ENCODE measurements at regions not wholly inside any gene's neighbourhood (a gene's known extent, or its start where the extent isn't known, plus 50 kb on each side); places are given as distances from the start of the nearest gene placed in this dataset.
"Not testable (repeated sequence)": the region's sequence is repeated elsewhere in the genome, so short reads cannot be mapped to it uniquely, and the experiment has no call there.

- no peak for DNase-seq (ENCODE audit: low read depth in 4 of 4, low spot score in 2 of 4)
These were observed 246.9 kb upstream of the TMEM132C start for GRCh38 chr12:128019996-128020544.

DNA sequence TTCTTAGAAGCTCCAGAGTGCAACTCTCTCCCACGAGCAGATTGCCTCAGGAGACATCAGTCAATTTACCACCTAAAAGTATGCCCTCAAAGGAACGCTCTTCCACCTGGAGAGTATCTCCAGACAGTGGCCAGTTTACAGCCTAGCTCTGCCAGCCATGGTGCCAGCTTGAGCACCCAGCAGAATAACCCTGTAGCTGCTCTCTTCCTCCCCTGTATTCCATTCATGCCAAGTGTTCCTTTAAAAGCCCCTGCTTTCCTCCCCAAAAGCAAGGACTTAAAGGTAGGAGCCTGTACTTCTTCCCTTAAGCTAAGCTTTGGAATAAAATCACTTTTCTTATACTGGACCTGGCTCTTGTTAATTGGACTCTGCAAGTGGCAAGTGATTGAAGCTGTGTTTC lies 245.4 kb upstream of the TMEM132C start:
- no peak for DNase-seq (ENCODE audit: low read depth in 4 of 4, low spot score in 2 of 4)

- DNase-seq (ENCODE audit: low read depth in 4 of 4, low spot score in 2 of 4): no peak
These were observed 241.3 kb upstream of the TMEM132C start for GRCh38 chr12:128025589-128026245.

GRCh38 chr12:128026696-128027574 lies 240.0 kb upstream of the TMEM132C start:
- DNase-seq (ENCODE audit: low read depth in 4 of 4, low spot score in 2 of 4): no peak

DNA sequence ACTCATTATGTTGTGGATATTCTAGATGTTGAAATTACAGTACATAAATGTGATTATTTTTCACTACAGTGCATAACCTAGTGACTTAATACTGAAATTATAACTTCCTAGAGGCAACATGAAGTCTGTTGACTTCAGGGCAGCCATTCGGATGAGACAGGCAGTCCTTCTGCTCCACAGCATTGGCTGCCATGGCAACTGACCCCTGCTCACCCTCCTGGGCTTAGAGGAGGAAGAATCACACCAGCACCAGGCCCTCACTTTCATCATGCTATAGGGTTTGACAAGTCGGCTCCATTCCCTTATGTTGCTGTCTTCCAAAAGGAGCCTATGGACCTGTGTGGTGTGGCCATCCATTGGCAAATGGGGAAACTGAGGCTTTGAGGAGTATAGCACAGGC lies 233.5 kb upstream of the TMEM132C start:
- no peak for DNase-seq (ENCODE audit: low read depth in 4 of 4, low spot score in 2 of 4)

DNA sequence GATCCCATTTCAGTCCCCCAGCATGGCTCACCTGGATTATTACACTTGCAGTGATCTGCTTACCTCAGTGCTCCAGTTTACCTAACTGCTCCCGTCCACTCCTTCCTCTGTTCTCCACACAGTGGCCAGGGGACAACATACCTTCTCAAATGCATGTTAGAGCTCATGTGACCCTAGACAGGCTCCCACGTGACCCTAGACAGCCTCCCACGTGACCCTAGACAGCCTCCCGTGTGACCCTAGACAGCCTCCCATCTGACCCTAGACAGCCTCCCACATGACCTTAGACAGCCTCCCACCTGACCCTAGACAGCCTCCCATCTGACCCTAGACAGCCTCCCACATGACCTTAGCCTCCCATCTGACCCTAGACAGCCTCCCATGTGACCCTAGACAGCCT lies 226.0 kb upstream of the TMEM132C start:
- DNase-seq (ENCODE audit: low read depth in 4 of 4, low spot score in 2 of 4): no peak

DNA sequence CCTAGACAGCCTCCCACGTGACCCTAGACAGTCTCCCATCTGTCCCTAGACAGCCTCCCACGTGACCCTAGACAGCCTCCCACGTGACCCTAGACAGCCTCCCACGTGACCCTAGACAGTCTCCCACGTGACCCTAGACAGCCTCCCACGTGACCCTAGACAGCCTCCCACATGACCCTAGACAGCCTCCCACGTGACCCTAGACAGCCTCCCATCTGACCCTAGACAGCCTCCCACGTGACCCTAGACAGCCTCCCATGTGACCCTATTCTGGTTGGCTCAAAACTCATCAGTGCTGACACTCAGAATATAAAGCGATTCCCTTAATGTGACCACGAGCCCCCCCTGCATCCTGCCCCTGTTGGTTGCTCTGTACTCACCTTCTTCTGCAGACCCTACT lies 224.7 kb upstream of the TMEM132C start:
- not testable (repeated sequence) for DNase-seq (ENCODE audit: low read depth in 4 of 4, low spot score in 2 of 4)

GRCh38 chr12:128042825-128043224 lies 224.1 kb upstream of the TMEM132C start:
- no peak for DNase-seq (ENCODE audit: low read depth in 4 of 4, low spot score in 2 of 4)

DNA sequence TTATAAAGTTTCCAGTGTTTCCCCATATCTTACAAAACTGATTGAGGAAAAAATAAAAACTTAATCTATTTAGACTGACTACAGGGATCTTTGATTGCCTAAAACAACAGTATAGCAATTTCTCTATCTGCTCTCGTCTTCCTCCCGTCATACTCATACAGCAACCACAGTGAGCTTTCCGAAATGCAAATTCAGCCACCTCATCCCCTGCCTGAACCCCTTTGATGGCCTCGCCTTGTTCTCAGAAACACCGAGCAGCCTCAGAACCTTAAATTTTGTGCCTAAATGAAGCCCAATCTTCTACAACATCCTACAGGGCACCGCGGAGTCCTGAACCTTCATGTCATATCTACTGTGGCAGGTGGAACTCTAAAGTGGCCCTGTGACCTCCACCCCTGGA lies 223.7 kb upstream of the TMEM132C start:
- no peak for DNase-seq (ENCODE audit: low read depth in 4 of 4, low spot score in 2 of 4)

DNA sequence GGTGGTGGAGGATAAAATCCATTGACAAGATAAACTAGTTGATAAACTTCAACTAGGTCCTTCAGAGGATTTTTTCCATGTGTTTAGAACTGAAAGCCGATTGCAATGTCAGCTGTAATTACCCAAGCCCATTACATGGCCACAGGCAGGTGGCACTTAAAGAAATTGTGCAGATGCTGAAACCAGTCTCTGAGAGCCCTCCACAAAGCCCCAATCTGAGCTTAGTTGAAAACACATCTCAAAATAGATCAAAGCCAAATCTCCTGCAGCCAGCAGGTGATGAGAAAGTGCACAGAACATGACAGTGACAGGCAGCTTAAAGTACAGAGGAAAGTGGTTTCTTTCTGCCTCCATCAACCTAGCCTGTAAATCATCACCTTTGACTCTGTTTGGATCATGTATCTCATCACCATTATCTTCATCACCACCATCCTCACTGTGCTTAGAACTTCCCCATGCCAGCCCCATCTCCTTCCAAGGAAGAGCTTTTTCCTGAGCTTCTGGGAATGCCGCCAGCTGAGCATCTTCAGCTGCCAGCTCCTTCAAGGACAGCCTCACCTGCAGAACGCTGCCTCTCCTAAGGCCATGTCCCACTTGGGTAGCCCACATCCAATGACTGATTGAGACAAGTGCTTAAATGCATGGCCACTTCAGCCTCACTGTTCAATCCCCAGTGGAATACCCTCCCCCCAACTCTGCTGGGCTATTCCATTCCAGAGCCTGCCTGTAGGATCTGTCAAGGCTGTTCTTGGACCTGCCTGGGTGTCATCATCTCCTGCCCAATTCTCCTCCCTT lies 219.5 kb upstream of the TMEM132C start:
- no peak for DNase-seq (ENCODE audit: low read depth in 4 of 4, low spot score in 2 of 4)

DNA sequence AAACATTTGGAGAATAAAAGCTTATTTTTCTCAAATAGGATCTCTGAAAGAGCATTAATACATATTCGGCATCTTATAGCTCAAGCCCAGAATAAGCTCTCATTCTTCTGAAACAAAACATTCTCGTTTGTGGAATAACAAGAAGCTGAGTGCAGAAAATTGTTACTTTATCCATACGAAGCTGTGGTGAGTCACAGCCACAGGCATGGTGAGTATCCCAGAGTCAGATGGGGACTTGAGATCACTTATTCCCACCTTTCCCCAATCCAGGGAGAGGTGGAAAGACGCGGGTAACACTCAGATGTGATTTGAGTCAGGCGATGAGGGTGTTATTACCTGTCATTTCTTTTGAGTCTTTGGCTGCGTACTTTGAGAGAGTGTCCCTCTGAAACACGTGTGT lies 214.6 kb upstream of the TMEM132C start:
- DNase-seq (ENCODE audit: low read depth in 4 of 4, low spot score in 2 of 4): no peak

- no peak for DNase-seq (ENCODE audit: low read depth in 4 of 4, low spot score in 2 of 4)
These were observed 214.2 kb upstream of the TMEM132C start for GRCh38 chr12:128052777-128053176.

- no peak for DNase-seq (ENCODE audit: low read depth in 4 of 4, low spot score in 2 of 4)
These were observed 211.4 kb upstream of the TMEM132C start for GRCh38 chr12:128055567-128055966.

DNA sequence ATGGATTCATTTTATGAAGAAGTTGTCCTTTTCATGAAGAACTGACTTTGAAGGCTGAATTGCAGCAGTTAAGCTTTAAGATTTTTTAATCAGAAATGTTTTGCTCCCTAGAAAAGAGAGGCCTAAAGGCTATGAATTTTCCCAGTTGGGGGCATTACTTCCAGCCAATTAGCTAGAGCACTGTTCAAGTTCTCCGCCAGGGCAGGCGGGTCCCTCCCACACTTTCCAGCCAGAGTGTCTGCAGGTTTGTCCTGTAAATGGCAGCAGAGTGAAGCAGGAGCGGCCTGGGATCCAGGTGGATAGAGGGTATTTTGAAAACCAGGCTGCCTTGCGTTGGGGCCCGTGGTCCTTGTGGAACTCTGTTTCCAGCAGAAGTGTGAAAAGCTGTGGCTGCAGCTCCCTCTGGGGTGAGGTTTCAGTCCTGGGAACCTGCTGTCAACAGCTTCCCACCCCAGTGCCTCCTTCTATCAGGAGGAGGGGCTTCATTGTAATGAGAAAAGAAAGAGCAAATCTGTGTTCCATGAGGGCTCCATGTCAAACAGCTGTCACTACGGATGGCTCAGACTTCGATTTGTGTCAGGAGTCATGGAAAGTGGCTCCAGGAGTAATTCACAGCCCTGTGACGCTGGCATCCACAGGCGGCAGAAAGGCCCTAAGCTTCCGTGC lies 210.7 kb upstream of the TMEM132C start:
- no peak for DNase-seq (ENCODE audit: low read depth in 4 of 4, low spot score in 2 of 4)

DNA sequence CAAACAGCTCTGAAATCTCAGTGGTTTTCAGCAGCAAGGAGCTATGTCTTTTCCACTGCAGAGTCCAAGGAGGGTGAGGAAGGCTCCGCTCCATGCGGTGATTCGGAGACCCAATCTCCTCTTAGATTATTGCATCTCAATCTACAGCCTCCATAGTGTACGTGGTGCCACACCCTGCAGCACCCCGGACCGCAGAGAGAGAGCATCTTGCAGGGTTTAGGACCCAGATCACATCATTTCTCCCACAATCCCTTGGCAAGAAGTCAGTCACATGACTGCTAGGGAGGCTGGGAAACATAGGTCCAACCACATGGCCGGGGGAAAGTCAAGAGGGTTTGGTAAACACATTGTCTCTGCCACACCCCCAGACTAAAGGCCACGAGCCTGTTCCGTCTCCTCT lies 209.4 kb upstream of the TMEM132C start:
- DNase-seq (ENCODE audit: low read depth in 4 of 4, low spot score in 2 of 4): no peak

DNA sequence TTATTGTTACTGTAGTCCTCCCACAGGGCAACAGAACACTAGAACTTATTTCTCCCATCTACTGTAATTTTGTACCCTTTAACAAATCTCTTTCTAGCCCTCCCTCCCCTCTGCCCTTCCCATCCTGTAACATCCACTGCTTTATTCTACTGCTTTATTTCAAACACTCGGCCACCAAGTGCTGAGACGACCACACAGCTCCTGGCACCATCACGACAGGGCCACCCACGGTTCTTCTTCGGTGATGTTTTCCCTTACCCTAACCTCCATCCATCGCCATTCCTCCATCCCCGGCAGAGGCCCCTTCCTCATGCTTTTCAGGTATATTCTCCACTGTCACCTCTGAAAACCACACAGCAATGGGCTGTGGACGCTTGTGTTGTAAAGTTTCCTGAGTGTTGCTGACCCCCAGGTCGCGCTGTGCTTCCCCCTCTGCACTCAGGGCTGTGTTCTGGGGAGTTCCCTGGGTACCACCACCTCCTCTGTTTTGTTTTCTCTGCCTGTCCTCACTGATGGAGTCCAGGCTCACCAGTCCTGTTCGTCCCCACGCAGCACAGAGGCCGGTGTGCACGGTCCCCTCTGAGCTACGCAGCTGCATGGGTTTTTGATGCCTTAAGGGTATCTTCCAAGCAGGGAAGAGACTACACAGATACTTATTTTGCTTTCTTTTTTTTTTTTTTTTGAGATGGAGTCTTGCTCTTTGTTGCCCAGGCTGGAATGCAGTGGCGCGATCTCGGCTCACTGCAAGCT lies 207.2 kb upstream of the TMEM132C start:
- DNase-seq (ENCODE audit: low read depth in 4 of 4, low spot score in 2 of 4): no peak

DNA sequence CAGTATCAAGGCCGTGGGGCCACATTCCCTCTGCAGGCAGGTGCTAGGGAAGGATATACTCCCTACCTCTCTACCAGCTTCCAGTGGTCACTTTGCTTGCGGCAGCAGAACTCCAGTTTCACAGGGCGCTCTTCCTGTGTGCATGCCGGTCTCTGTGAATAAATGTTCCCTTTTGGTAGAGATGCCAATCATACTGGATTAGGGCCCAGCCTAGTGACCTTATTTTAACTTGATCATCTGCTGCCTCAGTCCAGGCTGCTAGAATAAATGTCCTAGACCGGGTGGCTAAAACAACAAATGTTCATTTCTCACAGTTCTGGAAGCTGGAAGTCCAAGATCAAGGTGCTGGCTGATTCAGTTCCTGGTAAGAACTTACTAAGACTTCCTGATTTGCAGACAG lies 198.8 kb upstream of the TMEM132C start:
- no peak for DNase-seq (ENCODE audit: low read depth in 4 of 4, low spot score in 2 of 4)

DNA sequence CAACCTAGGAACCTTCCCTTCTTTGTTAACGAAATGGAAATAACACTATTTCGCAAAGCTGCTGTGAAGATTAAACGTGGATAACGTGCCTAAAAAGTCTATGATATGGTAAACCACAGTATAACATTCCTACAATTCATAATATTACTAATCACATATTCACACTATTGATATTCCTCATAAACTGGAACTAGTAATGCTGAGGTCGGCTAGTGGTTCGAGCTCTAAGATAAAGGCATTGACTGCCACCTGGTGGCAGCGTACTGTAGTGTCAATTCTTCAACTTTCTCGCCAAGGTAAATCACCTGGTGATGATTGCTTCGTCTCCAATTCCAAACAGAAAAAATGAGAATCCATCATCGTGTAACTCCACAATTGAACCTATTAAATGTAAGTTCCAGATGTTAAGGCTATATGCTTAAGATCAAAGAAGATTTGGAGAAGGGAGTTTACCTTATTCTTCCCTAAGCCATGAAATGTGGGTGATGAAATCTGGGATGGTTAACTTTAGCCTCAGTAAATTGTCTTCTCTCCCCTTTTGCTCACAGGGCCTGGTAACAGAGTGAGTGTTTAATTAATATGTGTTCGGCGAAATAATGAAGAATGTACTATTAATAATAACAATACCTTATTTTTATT lies 197.5 kb upstream of the TMEM132C start:
- DNase-seq (ENCODE audit: low read depth in 4 of 4, low spot score in 2 of 4): peak in 2 of 4 donors; percentile 11 to 21

- no peak for DNase-seq (ENCODE audit: low read depth in 4 of 4, low spot score in 2 of 4)
These were observed 193.0 kb upstream of the TMEM132C start for GRCh38 chr12:128073937-128074336.

All from left renal cortex interstitium (tissue), 4 donors.